ENCODE measurements at regions not wholly inside any gene's neighbourhood (a gene's known extent, or its start where the extent isn't known, plus 50 kb on each side); places are given as distances from the start of the nearest gene placed in this dataset.

- Histone ChIP-seq H3K4me3 (replicated peaks in 1 of 3; ENCODE audit: low read depth in 2 of 3, low read length in 3 of 3) (no peak overlapping the region), H3K4me1 (ENCODE audit: control insufficient read depth in 1 of 2, insufficient read depth in 2 of 2, low read length in 2 of 2) (peaks cover 40 to 45% of the 10 kb centered on the region in 2 donors), H3K36me3 (replicated peaks in 1 of 2; ENCODE audit: control insufficient read depth in 1 of 2, insufficient read depth in 2 of 2, low read length in 2 of 2) (no peaks in the 10 kb centered on the region), H3K27ac (ENCODE audit: low read depth in 1 of 2, low read length in 2 of 2) (no peak overlapping the region), H3K27me3 (ENCODE audit: control insufficient read depth in 2 of 2, insufficient read depth in 2 of 2, low read length in 2 of 2) (no peaks in the 10 kb centered on the region), H3K9ac (ENCODE audit: insufficient read depth, low read length, poor library complexity, severe bottlenecking) (no peak overlapping the region), H3K4me2 (replicated peaks; ENCODE audit: extremely low read depth, low read length, poor library complexity, severe bottlenecking) (no peak overlapping the region), H2AFZ (ENCODE audit: insufficient read depth, low read depth, low read length, poor library complexity, severe bottlenecking) (no peak overlapping the region), H3K9me3 (replicated peaks in 1 of 2; ENCODE audit: control insufficient read depth in 1 of 2, insufficient read depth in 1 of 2, low read length in 2 of 2) (no peaks in the 10 kb centered on the region), H4K20me1 (ENCODE audit: insufficient read depth, low read length) (no peaks in the 10 kb centered on the region), H3K79me2 (ENCODE audit: insufficient read depth, low read length) (no peaks in the 10 kb centered on the region)
- Mint-ChIP-seq H3K36me3 (peaks cover 0 to 2% of the 10 kb centered on the region in 2 donors), H3K27ac (no peak overlapping the region), H3K4me3 (no peak overlapping the region), H3K4me1 (peaks cover 39% of the 10 kb centered on the region), H3K9me3 (peaks cover 0 to 2% (median 0%) of the 10 kb centered on the region in 7 donors), H3K27me3 (ENCODE audit: low read depth in 3 of 3) (peaks cover 0 to 7% (median 6%) of the 10 kb centered on the region in 3 donors)
- TF ChIP-seq, protein P1, sequence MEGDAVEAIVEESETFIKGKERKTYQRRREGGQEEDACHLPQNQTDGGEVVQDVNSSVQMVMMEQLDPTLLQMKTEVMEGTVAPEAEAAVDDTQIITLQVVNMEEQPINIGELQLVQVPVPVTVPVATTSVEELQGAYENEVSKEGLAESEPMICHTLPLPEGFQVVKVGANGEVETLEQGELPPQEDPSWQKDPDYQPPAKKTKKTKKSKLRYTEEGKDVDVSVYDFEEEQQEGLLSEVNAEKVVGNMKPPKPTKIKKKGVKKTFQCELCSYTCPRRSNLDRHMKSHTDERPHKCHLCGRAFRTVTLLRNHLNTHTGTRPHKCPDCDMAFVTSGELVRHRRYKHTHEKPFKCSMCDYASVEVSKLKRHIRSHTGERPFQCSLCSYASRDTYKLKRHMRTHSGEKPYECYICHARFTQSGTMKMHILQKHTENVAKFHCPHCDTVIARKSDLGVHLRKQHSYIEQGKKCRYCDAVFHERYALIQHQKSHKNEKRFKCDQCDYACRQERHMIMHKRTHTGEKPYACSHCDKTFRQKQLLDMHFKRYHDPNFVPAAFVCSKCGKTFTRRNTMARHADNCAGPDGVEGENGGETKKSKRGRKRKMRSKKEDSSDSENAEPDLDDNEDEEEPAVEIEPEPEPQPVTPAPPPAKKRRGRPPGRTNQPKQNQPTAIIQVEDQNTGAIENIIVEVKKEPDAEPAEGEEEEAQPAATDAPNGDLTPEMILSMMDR (IDR thresholded peaks at IDR 0.05) = no peak
- no peak for DNase-seq
- intact Hi-C loops (cut with micrococcal nuclease) = no loop called here
- 100% methylated on average over 1 of the region's 2 CpGs for WGBS (ENCODE audit: insufficient coverage)
Observed at GRCh38 chr3:72634128-72634527, 214.1 kb downstream of the SHQ1 start.

DNA sequence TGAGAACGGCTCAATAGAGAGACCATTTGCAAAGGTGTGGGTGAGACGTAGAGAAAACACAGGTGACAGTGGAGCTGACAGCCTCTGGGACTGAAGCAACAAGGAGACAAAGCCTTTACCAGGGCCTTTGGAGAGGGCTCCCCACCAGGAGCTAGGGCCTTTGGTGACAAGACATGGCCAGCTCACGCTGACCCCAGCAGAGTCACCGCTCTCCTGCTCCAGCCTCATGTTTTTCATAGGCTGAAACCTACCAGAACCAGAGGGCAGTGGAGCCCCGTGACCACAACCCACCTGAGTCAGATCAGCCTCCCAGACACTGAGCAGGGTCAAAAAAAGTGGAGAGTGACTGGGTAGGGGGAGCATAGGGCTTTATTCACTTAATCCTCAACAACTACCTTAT lies 214.7 kb downstream of the SHQ1 start:
- H3K9ac ChIP-seq (ENCODE audit: insufficient read depth, low read length, poor library complexity, severe bottlenecking) = no peak overlapping the region
- peaks cover 46 to 51% of the 10 kb centered on the region in 2 donors for H3K4me1 ChIP-seq (ENCODE audit: control insufficient read depth in 1 of 2, insufficient read depth in 2 of 2, low read length in 2 of 2)
- Mint-ChIP-seq H3K27ac (peak overlapping the region in 1 of 7 donors; percentile 54), H3K9me3 (peaks cover 0 to 2% (median 0%) of the 10 kb centered on the region in 7 donors), H3K36me3 (peaks cover 0 to 2% of the 10 kb centered on the region in 2 donors), H3K4me3 (no peak overlapping the region), H3K27me3 (ENCODE audit: low read depth in 3 of 3) (peaks cover 0 to 7% (median 6%) of the 10 kb centered on the region in 3 donors), H3K4me1 (peaks cover 43% of the 10 kb centered on the region)
- H3K36me3 ChIP-seq (replicated peaks in 1 of 2; ENCODE audit: control insufficient read depth in 1 of 2, insufficient read depth in 2 of 2, low read length in 2 of 2) = no peaks in the 10 kb centered on the region
- no peaks in the 10 kb centered on the region for H4K20me1 ChIP-seq (ENCODE audit: insufficient read depth, low read length)
- no peaks in the 10 kb centered on the region for H3K9me3 ChIP-seq (replicated peaks in 1 of 2; ENCODE audit: control insufficient read depth in 1 of 2, insufficient read depth in 1 of 2, low read length in 2 of 2)
- no peak for DNase-seq
- intact Hi-C loops (cut with micrococcal nuclease) = no loop called here
- no peaks in the 10 kb centered on the region for H3K27me3 ChIP-seq (ENCODE audit: control insufficient read depth in 2 of 2, insufficient read depth in 2 of 2, low read length in 2 of 2)
- no peak overlapping the region for H3K4me3 ChIP-seq (replicated peaks in 1 of 3; ENCODE audit: low read depth in 2 of 3, low read length in 3 of 3)
- H2AFZ ChIP-seq (ENCODE audit: insufficient read depth, low read depth, low read length, poor library complexity, severe bottlenecking) = no peak overlapping the region
- TF ChIP-seq, protein P1 (IDR thresholded peaks at IDR 0.05) = no peak
- no peak overlapping the region for H3K4me2 ChIP-seq (replicated peaks; ENCODE audit: extremely low read depth, low read length, poor library complexity, severe bottlenecking)
- H3K27ac ChIP-seq (ENCODE audit: low read depth in 1 of 2, low read length in 2 of 2) = no peak overlapping the region
- WGBS (ENCODE audit: insufficient coverage) = 98% methylated on average over 4 of the region's 5 CpGs
- no peaks in the 10 kb centered on the region for H3K79me2 ChIP-seq (ENCODE audit: insufficient read depth, low read length)
